Upper lobe of left lung (tissue), 6 donors: ENCODE measurements at regions not wholly inside any gene's neighbourhood (a gene's known extent, or its start where the extent isn't known, plus 50 kb on each side); places are given as distances from the start of the nearest gene placed in this dataset.

Source experiments
- ATAC-seq, 2 donors: fragments of 200-7000 bp; cut with Tn5 transposase; one replicate each; pipeline ENCODE4 v1.9.1; 2022; ENCODE audit warnings: mild to moderate bottlenecking in 2 of 2, moderate library complexity in 2 of 2; ENCODE audit not compliant: low FRiP score in 2 of 2
- DNase-seq, 2 donors: peaks; one replicate each; pipeline ENCODE4 v3.0.0-alpha.2; 2019 to 2020
- H3K27ac ChIP-seq, 4 donors: fragments of 200-600 bp; sonication (generic); one replicate each; pipeline ENCODE4 v1.5.1; 2016 to 2019
- H3K27me3 ChIP-seq, 4 donors: fragments of 200-600 bp; sonication (generic); one replicate each; pipeline ENCODE4 v1.5.1; 2017 to 2019
- H3K36me3 ChIP-seq, 4 donors: fragments of 200-600 bp; sonication (generic); one replicate each; pipeline ENCODE4 v1.5.1; 2016 to 2019
- H3K4me1 ChIP-seq, 4 donors: fragments of 200-600 bp; sonication (generic); one replicate each; pipeline ENCODE4 v1.5.1; 2018 to 2019
- H3K4me3 ChIP-seq, 4 donors: fragments of 200-600 bp; sonication (generic); one replicate each; pipeline ENCODE4 v1.5.1; 2017 to 2019; ENCODE audit warnings: mild to moderate bottlenecking in 2 of 4, moderate library complexity in 1 of 4
- H3K9me3 ChIP-seq, 4 donors: fragments of 200-600 bp; sonication (generic); one replicate each; pipeline ENCODE4 v1.5.1; 2018 to 2019
- EP300 ChIP-seq, 4 donors: sonication (generic); formaldehyde crosslinking; IDR thresholded peaks; one replicate each; pipeline ENCODE4 v1.5.1; 2017; ENCODE audit warnings: antibody characterized with exemption in 4 of 4, control low read depth in 2 of 4
- POLR2A ChIP-seq, 4 donors: fragments of 450-650 bp; IDR thresholded peaks; one replicate each; pipeline ENCODE4 v1.5.1; 2016 to 2017; ENCODE audit warnings: antibody characterized with exemption in 4 of 4, mild to moderate bottlenecking in 2 of 4
- POLR2AphosphoS5 ChIP-seq, 2 donors: sonication (generic); formaldehyde crosslinking; IDR thresholded peaks; one replicate each; pipeline ENCODE4 v1.5.1; 2017; ENCODE audit warnings: antibody characterized with exemption in 2 of 2
- WGBS, 2 donors: methylation state at CpG; one replicate each; pipeline ENCODE4 v1.1.5; 2017 to 2018; 5-methylcytosine and 5-hydroxymethylcytosine counted together
- TF ChIP-seq, protein P1 (sequence below), 6 experiments: fragments of 450-650 bp in 4 of 6; fragments of 200-600 bp in 2 of 6; sonication (generic) in 2 of 6; IDR thresholded peaks; one replicate each; pipeline ENCODE4 v1.5.1; 2016 to 2019; ENCODE audit warnings: antibody characterized with exemption in 6 of 6
- donor health status: DM: no; HTN: no; CAD: no; lungs with moderate emphysema.
- donor health status: DM: no; HTN: yes; CAD: no; lungs with severe emphysema.

DNA sequence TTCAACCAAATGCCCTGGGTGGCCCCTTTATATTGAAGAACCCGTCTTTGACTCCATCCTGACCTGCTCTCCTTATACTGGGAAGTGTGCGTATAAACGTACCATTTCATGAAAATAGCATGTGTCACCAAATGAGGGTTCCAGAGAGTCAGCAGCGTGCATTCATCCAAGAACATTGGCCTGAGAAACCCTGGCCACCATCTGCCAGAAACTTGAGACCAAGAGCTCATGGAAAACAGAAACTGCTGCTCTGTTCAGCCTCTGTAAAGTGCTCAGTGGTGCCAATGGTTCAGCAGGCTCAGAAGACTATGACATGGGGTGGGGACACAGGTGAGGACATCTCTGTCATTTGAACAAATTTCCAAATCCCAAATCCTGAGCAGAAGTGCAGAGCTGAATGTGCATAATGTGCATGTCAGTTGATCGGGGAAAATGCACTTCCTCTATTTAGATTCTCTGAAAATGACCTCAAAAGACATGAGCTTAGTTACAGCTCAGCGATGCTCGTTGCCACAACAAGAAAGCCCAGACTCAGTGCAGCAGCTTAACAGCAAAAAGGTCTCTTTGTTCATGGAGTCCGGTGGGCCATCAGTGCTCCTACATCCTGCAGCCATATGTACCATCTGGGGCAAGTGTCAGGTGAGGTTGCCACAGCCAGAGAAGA lies 176.1 kb downstream of the ATPSCKMT start:
- H3K4me1 ChIP-seq = no peaks in the 10 kb centered on the region
- H3K4me3 ChIP-seq = no peak overlapping the region
- no peaks in the 10 kb centered on the region for H3K36me3 ChIP-seq
- WGBS, 2 donors = 67 to 79% methylated on average over 8 of the region's 8 CpGs
- DNase-seq = no peak
- TF ChIP-seq, protein P1, sequence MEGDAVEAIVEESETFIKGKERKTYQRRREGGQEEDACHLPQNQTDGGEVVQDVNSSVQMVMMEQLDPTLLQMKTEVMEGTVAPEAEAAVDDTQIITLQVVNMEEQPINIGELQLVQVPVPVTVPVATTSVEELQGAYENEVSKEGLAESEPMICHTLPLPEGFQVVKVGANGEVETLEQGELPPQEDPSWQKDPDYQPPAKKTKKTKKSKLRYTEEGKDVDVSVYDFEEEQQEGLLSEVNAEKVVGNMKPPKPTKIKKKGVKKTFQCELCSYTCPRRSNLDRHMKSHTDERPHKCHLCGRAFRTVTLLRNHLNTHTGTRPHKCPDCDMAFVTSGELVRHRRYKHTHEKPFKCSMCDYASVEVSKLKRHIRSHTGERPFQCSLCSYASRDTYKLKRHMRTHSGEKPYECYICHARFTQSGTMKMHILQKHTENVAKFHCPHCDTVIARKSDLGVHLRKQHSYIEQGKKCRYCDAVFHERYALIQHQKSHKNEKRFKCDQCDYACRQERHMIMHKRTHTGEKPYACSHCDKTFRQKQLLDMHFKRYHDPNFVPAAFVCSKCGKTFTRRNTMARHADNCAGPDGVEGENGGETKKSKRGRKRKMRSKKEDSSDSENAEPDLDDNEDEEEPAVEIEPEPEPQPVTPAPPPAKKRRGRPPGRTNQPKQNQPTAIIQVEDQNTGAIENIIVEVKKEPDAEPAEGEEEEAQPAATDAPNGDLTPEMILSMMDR (IDR thresholded peaks at IDR 0.05) = no peak
- H3K27ac ChIP-seq = no peak overlapping the region
- H3K9me3 ChIP-seq = no peaks in the 10 kb centered on the region
- H3K27me3 ChIP-seq = no peaks in the 10 kb centered on the region
- ATAC-seq = no peak

DNA sequence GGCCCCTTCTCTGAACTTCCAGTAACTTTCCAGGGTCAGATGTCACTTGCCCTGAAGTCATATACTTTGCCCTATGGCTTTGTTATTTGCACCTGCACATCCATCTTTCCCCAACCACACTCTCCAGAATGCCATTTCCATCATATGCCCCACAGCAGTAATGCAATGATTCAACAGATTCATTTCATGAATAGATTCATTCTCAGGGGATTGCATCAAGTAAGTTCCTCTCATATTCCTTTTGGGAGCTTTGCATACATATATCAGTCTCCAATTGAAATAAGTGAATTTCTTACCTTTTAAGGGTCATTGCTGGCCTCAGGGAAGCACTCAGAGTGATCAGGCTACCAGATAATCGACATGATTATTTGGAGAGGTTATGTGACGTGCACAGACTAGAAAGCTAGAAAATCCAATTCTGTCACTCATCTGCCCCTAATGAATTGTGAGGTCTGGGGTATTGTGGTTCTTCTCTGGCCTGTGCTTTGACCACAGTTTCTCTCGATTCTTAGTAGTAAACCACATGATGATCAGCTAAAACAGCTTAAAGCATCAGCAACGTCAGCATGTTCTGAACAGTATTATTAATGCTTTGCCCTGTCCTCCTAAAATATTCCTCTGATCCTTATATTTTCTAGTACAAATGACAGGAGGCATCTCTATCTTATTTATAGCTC lies 179.9 kb downstream of the ATPSCKMT start:
- no peak overlapping the region for H3K27ac ChIP-seq
- TF ChIP-seq POLR2AphosphoS5 (IDR thresholded peaks at IDR 0.05) = no peak
- TF ChIP-seq POLR2A (IDR thresholded peaks at IDR 0.05) = no peak
- TF ChIP-seq, protein P1 (IDR thresholded peaks at IDR 0.05) = no peak
- TF ChIP-seq EP300 (IDR thresholded peaks at IDR 0.05) = no peak
- no peaks in the 10 kb centered on the region for H3K4me1 ChIP-seq
- 79 to 85% methylated on average over 4 of the region's 4 CpGs for WGBS, 2 donors
- H3K36me3 ChIP-seq = no peaks in the 10 kb centered on the region
- DNase-seq (no peak), ATAC-seq (no peak)
- H3K27me3 ChIP-seq = no peaks in the 10 kb centered on the region
- H3K9me3 ChIP-seq = no peaks in the 10 kb centered on the region
- H3K4me3 ChIP-seq = no peak overlapping the region

DNA sequence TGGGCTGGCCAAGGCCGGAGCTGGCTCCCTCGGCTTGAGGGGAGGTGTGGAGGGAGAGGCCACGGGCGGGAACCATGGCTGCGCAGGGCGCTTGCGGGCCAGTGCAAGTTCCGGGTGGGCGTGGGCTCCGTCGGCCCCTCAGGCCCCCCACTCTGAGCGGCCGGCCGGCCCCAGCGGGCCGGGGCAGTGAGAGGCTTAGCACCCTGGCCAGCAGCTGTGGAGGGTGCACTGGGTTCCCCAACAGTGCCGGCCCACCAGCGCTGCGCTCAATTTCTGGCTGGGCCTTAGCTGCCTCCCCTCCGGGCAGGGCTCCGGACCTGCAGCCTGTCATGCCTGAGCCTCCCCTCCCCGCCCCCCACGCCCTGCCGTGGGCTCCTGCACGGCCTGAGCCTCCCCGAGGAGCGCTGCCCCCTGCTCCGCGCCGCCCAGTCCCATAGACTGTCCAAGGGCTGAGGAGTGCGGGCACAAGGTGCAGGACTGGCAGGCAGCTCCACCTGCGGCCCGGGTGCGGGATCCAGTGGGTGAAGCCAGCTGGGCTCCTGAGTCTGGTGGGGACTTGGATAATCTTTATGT lies 184.2 kb downstream of the ATPSCKMT start:
- WGBS, 2 donors = 95 to 98% methylated on average over 8 to 12 of the region's 34 CpGs
- H3K27me3 ChIP-seq = no peaks in the 10 kb centered on the region
- no peaks in the 10 kb centered on the region for H3K36me3 ChIP-seq
- ATAC-seq (no peak), DNase-seq (peak in 1 of 2 donors; percentile 72)
- no peak overlapping the region for H3K4me3 ChIP-seq
- H3K4me1 ChIP-seq = no peaks in the 10 kb centered on the region
- H3K9me3 ChIP-seq = no peaks in the 10 kb centered on the region
- TF ChIP-seq POLR2AphosphoS5 (IDR thresholded peaks at IDR 0.05) (no peak), EP300 (IDR thresholded peaks at IDR 0.05) (no peak), POLR2A (IDR thresholded peaks at IDR 0.05) (no peak)
- TF ChIP-seq, protein P1 (IDR thresholded peaks at IDR 0.05) = no peak
- no peak overlapping the region for H3K27ac ChIP-seq

DNA sequence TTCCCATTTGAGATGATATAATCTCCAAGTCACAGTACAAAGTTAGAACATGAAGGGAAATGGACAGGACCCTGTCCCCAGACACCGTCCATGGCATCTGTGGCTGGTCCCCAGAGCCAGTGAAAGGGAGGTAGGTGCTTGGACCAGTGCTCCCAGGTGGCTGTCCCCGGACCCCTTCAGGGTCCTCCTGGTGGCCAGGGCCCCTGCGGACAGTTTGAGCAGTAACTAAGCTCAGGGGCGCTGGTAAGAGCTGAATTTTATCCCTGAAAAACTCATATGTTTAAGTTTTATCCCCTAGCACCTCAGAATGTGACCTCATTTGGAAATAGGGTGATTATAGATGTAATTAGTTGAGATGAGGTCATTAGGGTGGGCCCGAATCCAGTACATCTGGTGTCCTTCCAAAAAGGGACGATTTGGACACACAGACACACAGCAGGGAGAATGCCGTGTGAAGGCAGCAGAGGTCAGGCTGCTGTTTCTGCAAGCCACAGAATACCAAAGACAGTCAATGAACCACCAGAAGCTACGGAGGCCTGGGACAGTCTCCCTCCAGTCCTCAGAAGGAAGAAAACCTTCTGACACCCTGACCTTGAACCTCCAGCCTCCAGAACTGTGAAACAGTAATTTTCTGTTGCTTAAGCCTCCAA lies 185.0 kb downstream of the ATPSCKMT start:
- no peaks in the 10 kb centered on the region for H3K4me1 ChIP-seq
- H3K36me3 ChIP-seq = no peaks in the 10 kb centered on the region
- no peaks in the 10 kb centered on the region for H3K9me3 ChIP-seq
- 77 to 82% methylated on average over 7 to 8 of the region's 8 CpGs for WGBS, 2 donors
- no peak overlapping the region for H3K27ac ChIP-seq
- no peak overlapping the region for H3K4me3 ChIP-seq
- H3K27me3 ChIP-seq = no peaks in the 10 kb centered on the region
- no peak for ATAC-seq
- no peak for DNase-seq
- TF ChIP-seq EP300 (IDR thresholded peaks at IDR 0.05) (no peak), POLR2AphosphoS5 (IDR thresholded peaks at IDR 0.05) (no peak)
- TF ChIP-seq, protein P1 (IDR thresholded peaks at IDR 0.05) = no peak
